Activated CD4-positive, alpha-beta T cell treated with anti-CD3 and anti-CD28 coated beads, Interleukin-2, amount 50 U/mL, for 1 hour (primary cell): ENCODE measurements at regions not wholly inside any gene's neighbourhood (a gene's known extent, or its start where the extent isn't known, plus 50 kb on each side); places are given as distances from the start of the nearest gene placed in this dataset.

ENCODE experiments used
- DNase-seq: peaks from one replicate; pipeline ENCODE4 v3.0.0-alpha.2; 2020

DNA sequence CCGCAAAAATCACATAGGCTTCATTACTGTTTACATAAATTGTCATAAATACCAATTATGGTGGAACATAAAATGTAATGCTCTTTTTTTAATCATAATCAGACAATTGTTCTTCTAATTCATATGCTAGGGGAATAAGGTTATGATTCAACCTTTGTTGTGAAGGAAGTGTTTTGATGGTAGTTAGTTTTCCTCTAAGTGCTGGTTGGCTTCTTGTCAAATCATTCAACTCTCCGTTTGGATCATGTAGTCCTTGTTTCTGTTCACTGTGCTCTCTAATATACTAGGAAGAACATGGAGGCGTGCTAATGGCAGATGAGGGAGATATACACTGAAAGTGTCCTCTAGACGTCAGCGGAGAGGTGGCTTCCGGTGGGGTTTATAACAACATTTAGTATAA lies 1938.0 kb upstream of the PIK3C3 start:
- no peak for DNase-seq

DNA sequence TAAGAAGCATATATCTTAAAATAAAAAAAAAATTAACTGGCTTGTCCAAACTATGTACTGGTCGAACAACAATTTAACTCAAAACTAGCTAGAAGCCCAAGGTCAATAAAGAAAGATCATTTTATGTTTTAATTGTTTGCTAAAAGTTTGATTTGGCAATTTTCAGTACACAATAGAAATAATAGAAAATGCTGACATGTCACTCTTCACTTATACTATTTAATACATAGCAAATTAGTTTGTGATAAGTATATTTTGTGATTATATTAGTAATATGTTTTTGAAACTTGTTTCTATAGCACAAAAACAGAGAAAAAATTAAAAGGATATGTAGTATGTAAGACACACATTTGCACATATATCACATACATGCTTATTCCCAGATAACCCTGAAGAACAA lies 1938.6 kb upstream of the PIK3C3 start:
- no peak for DNase-seq

DNA sequence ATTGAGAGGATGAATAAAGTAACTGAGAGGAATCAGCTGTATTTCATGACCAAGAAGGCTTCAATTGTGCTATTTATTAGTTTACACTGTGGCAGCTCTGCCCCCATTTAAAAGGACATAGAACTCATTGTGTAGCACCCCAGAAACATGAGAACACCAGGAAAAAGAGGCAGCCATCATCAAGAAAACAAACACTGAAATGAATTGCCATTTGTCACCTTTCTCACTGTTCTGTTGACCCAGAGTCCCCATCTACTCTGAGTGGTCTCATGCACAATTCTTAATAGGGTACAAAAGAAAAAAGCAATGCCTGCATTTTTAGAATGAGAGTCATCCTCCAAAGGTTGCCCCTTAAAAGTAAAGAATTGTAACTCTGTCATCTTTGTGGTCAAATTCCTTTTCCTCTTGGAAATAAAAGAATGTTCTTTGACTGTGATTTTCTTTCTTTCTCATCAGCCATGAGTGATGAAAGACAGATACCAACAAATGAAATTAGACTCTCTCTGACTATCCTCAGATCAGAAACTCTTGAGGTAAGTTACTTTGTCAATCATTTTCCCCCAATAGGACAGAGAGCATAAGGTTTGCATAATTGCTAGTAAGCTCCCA lies 1941.9 kb upstream of the PIK3C3 start:
- no peak for DNase-seq

DNA sequence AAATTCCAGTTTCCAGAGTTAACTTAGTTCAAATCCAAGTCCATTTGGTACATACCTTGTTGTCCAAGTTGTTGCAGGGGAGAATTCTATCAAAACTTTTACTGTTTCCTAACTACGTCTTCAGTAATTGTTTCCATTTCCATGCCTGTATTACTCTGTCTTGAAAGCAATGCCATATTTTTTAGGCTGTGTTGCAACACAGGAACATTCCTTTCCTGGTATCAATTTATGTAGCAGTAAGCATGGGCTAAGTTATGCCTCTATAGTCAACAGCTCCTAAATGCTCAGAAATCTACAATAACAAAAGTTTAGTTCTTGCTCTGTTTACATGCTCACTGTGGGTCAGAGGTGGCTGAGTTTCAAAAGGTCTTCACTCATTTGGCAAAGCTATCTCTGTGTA lies 1943.8 kb upstream of the PIK3C3 start:
- DNase-seq: no peak

DNA sequence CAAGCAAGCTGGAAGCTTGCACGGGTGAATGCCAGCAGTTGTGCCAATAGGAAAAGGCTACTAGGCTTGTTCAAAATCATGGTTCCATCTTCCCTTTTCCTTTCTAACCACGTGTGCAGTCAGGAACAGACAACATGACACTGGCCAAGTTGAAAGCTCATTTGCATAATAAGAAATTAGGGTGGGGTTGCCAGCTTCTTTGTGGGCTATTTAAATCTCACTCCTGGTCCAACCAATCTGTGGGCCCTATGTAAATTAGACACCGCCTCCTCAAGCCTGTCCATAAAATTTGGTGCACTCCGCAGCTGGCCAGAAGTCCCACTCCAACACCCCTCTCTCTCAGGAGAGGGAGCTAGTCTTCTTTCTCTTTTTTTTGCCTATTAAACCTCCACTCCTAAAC lies 1948.4 kb upstream of the PIK3C3 start:
- no peak for DNase-seq

DNA sequence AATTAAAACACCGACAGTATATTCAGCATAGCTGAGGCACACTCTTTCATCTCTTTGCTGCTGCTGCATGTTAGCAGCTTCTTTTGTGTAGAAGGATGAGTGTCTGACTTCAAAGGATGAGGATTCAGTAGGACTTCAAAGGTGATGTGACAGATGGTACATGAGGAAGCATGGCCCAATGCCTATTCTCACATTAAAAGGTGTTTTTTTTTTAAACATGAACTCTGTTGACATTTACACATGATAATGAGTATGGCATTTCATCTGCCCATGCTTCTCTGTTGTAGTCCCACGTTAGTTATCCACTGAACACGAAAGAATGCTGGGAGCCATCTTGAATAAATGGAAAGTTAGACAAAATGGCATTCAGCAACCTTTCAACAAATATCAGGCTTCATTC lies 1950.8 kb upstream of the PIK3C3 start:
- DNase-seq: no peak

DNA sequence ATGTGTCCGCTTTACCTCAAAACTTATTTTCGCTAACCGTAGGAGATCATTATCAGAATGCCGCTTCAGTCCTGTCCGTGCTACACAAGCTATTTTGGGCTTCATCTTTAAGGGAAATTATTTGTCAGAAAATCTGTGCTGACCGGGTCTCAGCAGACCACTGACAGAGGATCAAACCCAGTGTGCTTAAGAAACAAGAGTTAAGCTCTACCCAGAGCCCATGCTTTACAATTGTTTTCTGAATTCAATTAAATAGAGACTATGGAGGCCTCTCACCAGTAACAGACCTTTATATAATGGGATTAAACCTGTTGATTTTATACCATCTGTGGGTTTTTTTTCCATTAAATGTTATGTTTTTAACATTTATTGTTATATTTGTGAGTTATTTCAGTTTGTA lies 1956.7 kb upstream of the PIK3C3 start:
- no peak for DNase-seq

DNA sequence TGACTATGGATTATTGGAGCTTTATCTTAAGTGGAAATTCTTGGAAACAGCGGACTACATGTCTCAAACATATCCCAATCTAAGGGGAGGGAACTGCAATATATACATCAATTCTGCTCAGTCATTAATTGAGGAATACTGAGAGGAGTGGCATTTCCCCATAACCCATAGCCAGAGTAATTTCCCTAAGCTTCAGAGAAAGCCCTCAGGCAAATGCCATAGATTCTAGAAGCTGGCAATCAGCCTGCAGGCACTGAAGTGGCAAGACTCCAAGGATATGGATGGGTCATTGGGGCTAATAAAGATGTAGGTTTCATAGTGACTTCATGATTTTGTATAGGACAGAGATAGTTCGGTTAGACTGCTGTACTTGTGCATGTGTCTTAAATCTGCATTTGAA lies 1960.5 kb upstream of the PIK3C3 start:
- no peak for DNase-seq

DNA sequence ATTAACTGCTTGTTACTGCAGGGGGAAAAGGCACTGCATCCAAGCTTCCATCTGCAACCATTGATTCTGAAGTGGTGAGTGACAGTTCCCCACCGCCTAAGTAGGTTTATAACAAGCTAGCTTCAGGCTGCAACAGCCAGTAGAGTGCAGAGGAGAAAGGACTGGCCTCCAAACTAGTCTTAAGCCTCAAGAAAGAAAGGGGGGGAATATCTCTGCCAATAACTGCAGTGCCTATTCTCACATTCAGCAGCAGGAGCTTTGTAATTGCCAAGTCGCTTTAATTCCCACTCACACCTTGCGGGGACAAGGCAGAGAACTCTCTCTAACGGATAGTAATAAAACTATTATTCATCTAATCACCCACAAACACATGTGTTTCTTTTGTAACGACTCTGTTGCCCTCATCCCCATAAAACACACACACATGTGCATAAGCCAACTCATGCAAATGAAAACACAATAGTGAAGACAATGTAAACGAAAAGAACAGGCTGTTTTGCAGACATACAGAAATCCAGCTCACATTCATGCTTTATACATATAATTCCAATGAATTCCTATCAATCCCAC lies 1963.3 kb upstream of the PIK3C3 start:
- no peak for DNase-seq

DNA sequence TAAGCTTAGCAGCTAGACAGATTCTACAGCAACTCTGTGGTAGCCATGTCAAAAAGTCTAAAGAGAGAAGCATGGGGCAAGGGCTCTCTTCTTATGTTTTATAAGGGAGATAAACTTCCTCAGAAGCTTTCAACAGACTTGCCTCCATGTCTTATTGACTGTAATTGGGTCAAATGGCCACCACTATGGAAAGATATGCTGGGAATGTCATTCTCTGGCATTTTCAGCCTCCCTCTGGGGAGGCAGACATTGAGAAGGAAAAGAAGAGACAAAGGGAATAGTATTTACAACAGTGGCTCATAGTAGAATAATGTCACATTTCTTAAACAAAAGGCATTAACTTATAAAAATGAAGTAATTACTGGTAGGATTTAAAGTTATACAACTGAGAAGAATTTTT lies 1964.5 kb upstream of the PIK3C3 start:
- no peak for DNase-seq

DNA sequence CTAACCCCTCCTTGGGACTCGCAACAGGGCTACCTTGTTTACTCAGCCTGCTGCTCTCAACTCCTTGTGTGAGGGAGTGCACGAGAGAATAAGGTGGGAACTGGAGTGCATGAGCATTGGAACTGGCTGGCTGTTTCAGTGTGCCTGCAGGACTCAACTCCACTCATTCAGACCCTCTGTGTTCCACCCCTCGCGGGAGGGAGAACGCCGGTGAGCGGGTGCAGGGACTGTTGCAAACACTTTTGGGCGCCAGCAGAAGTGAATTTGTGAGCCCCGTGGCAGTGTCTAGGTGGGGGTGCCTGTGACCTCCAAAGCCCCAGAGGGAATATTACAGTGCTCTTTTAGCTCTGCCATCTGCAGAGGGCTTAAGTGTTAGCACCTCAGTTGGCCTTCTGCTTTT lies 1978.3 kb upstream of the PIK3C3 start:
- no peak for DNase-seq

DNA sequence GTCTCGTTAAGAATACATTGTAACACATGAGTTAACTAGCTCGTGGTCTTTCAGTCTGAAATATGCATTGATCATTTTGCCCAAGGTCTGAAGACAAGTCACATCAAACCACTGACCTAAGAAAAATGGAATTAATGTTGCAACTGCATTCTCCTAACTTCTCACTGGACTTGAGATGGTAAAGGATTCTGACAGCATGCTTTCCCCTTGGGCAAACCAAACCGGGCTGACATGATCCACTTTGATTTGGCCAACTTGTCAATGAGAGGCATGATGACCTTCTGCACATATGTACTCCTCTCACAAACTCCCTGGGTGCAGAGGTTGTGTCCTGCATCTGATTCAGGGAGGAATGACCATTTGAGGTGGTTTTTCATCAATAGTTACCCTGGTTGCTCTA lies 1982.5 kb upstream of the PIK3C3 start:
- DNase-seq: no peak

DNA sequence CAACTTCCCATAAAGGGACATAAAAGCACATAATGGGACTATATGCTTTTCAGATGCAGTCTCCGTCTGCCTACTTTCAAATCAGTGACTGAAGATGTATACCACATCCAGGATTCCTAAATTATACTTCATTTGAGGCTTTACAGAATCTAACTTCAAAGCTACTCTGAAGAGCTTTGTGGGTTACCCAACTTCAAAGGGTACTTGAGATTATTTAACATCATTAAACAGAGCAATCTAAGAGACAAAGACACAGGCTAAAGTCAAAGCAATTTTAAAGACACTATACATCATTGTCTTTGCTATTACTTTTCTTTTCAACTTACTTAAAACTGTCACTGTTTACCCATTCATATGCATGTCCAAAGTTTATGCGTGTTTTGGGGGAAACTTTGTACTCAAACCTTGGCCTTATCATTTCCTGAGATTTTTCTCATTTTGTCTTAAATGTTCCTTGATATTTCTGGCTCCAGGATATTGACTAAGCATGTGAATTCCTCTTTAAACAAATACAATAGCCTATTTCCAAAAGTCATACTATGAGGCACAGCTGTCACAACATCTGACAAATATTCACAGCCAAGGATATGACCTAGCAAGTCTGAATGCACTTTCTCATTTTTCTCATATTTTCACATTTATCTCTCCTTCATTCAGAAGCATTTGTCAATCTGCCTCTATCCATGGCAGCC lies 1985.1 kb upstream of the PIK3C3 start:
- DNase-seq: no peak

DNA sequence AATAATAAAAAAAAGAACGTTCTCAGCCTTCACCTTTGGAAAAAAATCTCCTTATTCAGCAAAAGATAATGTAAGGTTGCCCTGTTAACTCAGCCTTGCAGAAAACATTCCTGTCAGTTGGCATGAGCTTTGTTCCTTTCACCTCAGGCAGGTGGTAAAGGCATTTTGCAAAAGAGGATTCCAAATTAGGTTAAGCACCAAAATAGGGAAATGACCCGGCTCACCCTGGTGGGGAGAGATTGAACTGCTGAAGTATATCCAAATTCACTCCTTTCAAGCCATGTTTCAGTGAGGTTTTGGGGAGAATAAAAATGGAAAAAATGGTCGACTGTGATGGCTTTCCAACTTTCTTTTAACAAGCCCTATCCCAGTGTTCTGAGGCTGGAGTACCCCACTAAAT lies 1988.8 kb upstream of the PIK3C3 start:
- no peak for DNase-seq

DNA sequence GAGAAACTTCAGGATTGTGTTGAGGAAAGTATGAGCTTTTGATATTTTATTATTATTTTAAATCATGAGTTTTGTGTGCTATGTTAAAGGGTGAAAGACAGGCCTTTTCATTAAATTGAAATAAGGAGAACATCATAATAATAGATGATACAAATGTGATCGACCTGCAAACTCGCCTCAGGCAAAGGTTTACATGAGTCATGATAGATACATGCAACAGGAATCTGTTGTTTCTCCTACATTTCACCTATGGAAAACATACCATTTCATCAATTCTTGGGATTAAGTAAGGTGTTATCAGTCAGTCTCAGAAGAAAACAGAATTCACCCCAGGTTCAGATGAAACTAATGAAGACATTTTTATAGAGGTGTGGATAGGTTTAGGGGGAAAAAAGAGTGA lies 1992.5 kb upstream of the PIK3C3 start:
- DNase-seq: no peak

DNA sequence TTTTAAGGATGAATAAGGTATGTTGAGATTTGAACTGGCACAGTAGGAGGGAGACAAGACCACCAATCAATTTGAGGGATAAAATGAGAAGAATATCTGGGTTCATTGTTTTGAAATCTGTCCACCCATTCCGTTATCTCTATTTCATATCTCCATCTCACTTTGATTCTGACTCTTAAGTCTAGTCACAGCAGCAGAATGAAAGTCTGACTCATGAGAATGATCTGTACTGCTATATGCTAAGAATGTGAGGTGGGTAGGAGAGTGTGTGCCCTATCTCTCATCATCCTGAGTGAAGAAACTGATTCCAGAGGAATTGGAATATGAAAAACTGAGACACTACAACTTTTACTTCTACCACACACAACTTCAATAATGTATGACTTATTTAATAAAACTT lies 1994.5 kb upstream of the PIK3C3 start:
- DNase-seq: no peak

DNA sequence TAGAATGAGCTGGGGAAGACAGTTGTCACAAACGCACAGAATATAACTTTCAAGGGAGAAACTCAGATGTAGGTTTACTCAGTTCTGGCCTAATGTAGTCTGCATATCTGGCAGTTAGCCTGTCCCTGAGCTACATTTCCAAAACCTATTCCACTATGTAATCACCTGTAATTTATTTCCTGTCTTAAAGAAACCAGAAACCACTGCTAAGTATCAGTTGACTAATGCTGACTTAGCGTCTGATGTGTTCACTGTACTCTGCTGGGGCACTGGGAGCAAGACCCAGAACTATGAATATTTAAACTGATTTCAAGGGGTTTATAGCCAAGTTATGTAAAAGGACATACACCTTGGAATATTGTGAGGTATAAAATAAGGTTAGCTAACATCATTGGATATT lies 1995.2 kb upstream of the PIK3C3 start:
- no peak for DNase-seq

DNA sequence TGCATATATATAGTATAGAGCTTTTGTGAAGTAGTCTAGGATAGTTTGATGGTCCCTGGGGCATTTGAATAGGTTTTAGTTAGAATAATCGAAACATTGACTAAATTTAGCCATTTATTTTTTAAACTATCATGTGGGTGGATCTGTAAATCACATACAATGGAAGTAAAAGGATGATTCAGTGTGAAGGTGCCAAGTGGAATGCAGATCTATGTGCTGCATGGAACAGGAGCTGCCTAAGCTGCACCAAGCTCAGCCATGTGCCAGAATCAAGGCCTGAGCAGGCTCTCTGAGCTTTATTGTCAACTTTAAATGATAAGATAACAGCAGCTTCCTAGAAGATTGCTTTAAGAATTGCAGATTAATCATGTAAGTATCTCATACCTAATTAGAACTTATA lies 1996.2 kb upstream of the PIK3C3 start:
- DNase-seq: no peak

DNA sequence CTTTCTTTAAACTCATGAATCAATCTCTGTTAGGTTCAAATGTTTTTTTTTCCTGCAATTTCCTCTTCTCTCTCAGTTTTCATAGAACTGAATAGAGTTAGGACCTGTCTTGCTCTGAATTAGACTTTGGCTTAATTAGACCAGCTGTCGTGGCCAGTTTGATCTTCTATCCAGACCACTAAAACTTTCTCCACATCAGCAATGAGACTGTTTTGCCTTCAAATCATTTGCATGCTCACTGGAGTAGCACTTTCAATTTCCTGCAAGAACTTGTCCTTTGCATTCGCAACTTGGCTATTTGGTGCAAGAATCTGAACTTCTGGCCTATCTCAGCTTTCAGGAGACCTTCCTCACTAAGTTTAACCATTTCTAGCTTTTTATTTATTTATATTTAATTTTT lies 2002.2 kb upstream of the PIK3C3 start:
- no peak for DNase-seq

DNA sequence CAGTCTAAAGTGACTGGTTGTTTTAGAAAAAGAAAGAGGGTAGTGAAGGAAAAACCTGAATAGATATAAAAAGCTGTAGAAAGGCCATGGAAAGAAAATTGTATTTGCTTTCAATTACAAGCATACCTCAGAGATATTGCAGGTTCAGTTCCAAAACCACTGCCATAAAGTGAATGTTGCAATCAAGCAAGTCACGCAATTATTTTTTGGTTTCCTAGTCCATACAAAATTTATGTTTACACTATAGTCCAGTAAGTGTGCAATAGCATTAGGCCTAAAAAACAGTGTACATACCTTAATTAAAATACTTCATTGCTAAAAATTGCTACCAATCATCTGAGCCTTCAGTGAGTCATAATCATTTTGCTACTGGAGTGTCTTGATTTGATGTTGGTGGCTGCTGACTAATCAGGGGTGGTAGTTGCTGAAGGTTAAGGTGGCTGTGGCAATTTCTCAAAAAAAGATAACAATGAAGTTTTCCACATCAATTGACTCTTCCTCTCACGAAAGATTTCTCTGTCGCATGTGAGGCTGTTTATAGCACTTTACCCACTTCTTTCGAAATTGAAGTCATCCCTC lies 2003.8 kb upstream of the PIK3C3 start:
- DNase-seq: no peak

DNA sequence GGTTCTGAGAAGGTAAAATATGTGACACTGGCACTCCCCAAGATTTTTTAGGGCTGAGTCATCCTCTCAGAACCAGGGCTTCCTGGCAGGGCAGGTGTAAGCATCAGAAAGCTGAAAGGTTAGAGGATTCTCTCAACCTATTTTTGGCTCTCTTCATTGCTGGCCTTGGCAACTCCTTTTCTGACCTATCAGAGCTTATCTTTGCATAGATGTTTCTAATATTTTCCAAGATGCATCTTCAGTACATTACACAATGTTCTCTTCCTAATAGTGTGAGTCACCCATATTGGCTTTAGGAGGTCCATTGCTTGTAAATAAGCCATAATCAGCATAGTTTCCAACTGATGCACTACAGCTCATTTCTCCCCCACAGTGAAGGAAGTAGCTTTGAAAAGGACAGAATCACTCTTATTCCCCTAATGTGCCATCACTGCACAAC lies 2008.4 kb upstream of the PIK3C3 start:
- no peak for DNase-seq

DNA sequence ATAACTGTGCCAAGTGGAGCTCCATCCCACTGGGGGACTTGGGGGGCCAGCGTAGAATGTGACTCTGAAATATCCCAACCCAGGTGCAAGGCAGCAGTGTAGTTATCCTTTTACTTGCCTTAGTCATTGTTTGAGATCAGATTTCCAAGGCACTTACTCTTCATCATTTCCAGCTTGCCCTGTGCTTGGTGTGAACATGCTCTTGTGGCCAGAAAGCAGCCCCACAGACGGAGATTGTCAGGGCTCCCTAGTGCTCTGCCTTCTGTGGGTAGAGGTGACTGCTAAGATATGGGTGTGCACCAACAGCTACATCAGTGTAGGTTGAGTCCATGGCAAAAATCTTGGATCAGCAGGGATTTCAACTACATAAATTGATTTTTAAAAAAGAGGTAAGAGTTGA lies 2010.0 kb upstream of the PIK3C3 start:
- no peak for DNase-seq

DNA sequence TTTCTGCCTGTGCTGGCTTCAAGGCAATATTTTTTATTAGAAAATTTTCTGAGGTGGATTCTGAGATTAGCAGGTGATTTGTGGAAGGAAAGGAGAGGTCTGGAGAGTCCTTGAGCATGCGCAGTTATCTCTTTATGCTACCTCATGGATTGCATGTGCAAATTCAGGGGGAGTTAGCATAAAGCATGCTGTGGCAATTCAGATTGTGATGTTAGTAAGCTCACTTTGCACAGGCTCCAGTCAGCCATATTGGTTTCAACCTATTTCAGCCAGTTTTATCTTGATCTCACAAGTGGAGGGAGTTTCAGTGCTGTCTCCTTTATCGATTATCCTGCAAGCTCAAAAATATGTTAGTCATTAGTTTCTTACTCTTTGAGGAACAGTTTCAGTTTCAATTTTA lies 2012.3 kb upstream of the PIK3C3 start:
- no peak for DNase-seq
